Endothelial cell of umbilical vein (primary cell): ENCODE measurements at regions not wholly inside any gene's neighbourhood (a gene's known extent, or its start where the extent isn't known, plus 50 kb on each side); places are given as distances from the start of the nearest gene placed in this dataset.

Source experiments
- BruUV-seq: library from RNA; stranded (reverse); fragments of 400-500 nt; replicated peaks from 2 replicates; lab custom pipeline; 2021; lab: Mats Ljungman, UMichigan
- CTCF ChIA-PET: fragments of 300-600, 350-600 bp; sonication (Branson Sonifier 250); formaldehyde crosslinking; loops from one replicate; lab custom pipeline; 2021; ENCODE audit warnings: antibody characterized with exemption, inconsistent platforms; lab: Charles Lee
- POLR2A ChIA-PET: fragments of 300-600, 350-600 bp; sonication (Branson Sonifier 250); formaldehyde crosslinking; loops from one replicate; lab custom pipeline; 2021; ENCODE audit warnings: antibody characterized with exemption, inconsistent platforms; lab: Charles Lee
- DNase-seq: peaks from one replicate; pipeline ENCODE4 v3.0.0-alpha.2; 2011; ENCODE audit warnings: low read depth, low spot score
- FAIRE-seq: peaks from 2 replicates; lab custom pipeline; 2011; peaks lifted over from hg19 to GRCh38; lab: Jason Lieb, UNC
- H2AFZ ChIP-seq: 2 replicates; pipeline ENCODE4 v1.6.0; 2012; ENCODE audit warnings: low read depth, low read length, control low read depth, inconsistent platforms
- H3K27ac ChIP-seq: 2 replicates; pipeline ENCODE4 v1.5.1; 2011; ENCODE audit warnings: low read depth, mild to moderate bottlenecking, control low read depth, low read length, moderate library complexity; ENCODE audit not compliant: insufficient read depth
- H3K27me3 ChIP-seq, 2 experiments: 2 replicates each; pipeline versions ENCODE4 v1.6.0 to v1.6.1; 2011; ENCODE audit warnings: low read length in 2 of 2, mixed read lengths in 1 of 2; ENCODE audit not compliant: control insufficient read depth in 2 of 2, insufficient read depth in 2 of 2
- H3K36me3 ChIP-seq, 2 experiments: 2 replicates in 1 of 2; 3 replicates in 1 of 2; pipeline ENCODE4 v1.5.1; 2011; ENCODE audit warnings: low read length in 2 of 2, mild to moderate bottlenecking in 1 of 2, moderate library complexity in 1 of 2; ENCODE audit not compliant: control insufficient read depth in 2 of 2, insufficient read depth in 2 of 2; ENCODE audit errors: extremely low read depth in 1 of 2
- H3K4me1 ChIP-seq: 3 replicates; pipeline ENCODE4 v1.5.1; 2011; ENCODE audit warnings: mild to moderate bottlenecking, low read length; ENCODE audit not compliant: control insufficient read depth, insufficient read depth; ENCODE audit errors: extremely low read depth
- H3K4me2 ChIP-seq: 2 replicates; pipeline ENCODE4 v1.6.1; 2011; ENCODE audit warnings: low read length, control low read depth, mixed read lengths; ENCODE audit not compliant: insufficient read depth
- H3K4me3 ChIP-seq, 3 experiments: fragments of 200-600 bp in 1 of 3; sonication (generic), shearing (Covaris generic) in 1 of 3; replicated peaks in 1 of 3; 2 replicates each; pipeline ENCODE4 v1.5.1; 2011 to 2016; ENCODE audit warnings: control low read depth in 3 of 3, low read length in 3 of 3, mild to moderate bottlenecking in 2 of 3, inconsistent platforms in 1 of 3, low read depth in 1 of 3, moderate library complexity in 1 of 3; ENCODE audit not compliant: insufficient read depth in 1 of 3
- H3K79me2 ChIP-seq: 2 replicates; pipeline ENCODE4 v1.6.0; 2012; ENCODE audit warnings: low read length, inconsistent platforms; ENCODE audit not compliant: control insufficient read depth, insufficient read depth
- H3K9ac ChIP-seq: replicated peaks from 2 replicates; pipeline ENCODE3; 2011; ENCODE audit warnings: low read length, control low read depth; ENCODE audit not compliant: insufficient read depth; ENCODE audit errors: extremely low read depth
- H3K9me1 ChIP-seq: replicated peaks from 3 replicates; pipeline ENCODE4 v1.6.0; 2011; ENCODE audit warnings: mild to moderate bottlenecking, low read length; ENCODE audit not compliant: control insufficient read depth, insufficient read depth; ENCODE audit errors: extremely low read depth
- H3K9me3 ChIP-seq: replicated peaks from 2 replicates; pipeline ENCODE4 v1.5.1; 2012; ENCODE audit warnings: low read length, inconsistent platforms; ENCODE audit not compliant: control insufficient read depth, insufficient read depth
- H4K20me1 ChIP-seq: replicated peaks from 2 replicates; pipeline ENCODE3; 2011; ENCODE audit warnings: mild to moderate bottlenecking, low read length; ENCODE audit not compliant: control insufficient read depth, insufficient read depth; ENCODE audit errors: extremely low read depth
- CTCF ChIP-seq, 2 donors: IDR thresholded peaks; 1 replicate in 1 of 2; 2 replicates in 1 of 2; pipeline ENCODE4 v1.5.1; 2011; ENCODE audit warnings: low read length in 2 of 2, mild to moderate bottlenecking in 2 of 2, moderate library complexity in 2 of 2, control low read depth in 1 of 2, inconsistent platforms in 1 of 2, low read depth in 1 of 2; ENCODE audit not compliant: insufficient read depth in 1 of 2; ENCODE audit errors: extremely low read depth in 1 of 2
- EZH2 ChIP-seq: IDR thresholded peaks from 2 replicates; pipeline ENCODE4 v1.6.1; 2012; ENCODE audit warnings: borderline replicate concordance, low read depth, mild to moderate bottlenecking, moderate library complexity, low read length, inconsistent platforms; ENCODE audit not compliant: severe bottlenecking
- FOS ChIP-seq: IDR thresholded peaks from 2 replicates; pipeline ENCODE4 v1.6.1; 2011; ENCODE audit warnings: mild to moderate bottlenecking, low read length, moderate library complexity, borderline replicate concordance; ENCODE audit not compliant: insufficient read depth
- GATA2 ChIP-seq: IDR thresholded peaks from 2 replicates; pipeline ENCODE4 v1.7.0; 2011; ENCODE audit warnings: low read depth, mild to moderate bottlenecking, moderate library complexity, mixed read lengths, low read length; ENCODE audit not compliant: insufficient read length, insufficient read depth
- JUN ChIP-seq: IDR thresholded peaks from 2 replicates; pipeline ENCODE4 v1.6.1; 2011; ENCODE audit warnings: borderline replicate concordance, low read depth; ENCODE audit not compliant: insufficient read length, insufficient read depth
- MYC ChIP-seq: IDR thresholded peaks from one replicate; pipeline ENCODE4 v1.6.1; 2011; ENCODE audit warnings: mild to moderate bottlenecking, low read depth, low read length
- POLR2A ChIP-seq: IDR thresholded peaks from 2 replicates; pipeline ENCODE4 v1.6.1; 2012; ENCODE audit warnings: low read depth, mild to moderate bottlenecking, control low read depth, low read length
- POLR2AphosphoS5 ChIP-seq: IDR thresholded peaks from 2 replicates; pipeline ENCODE4 v1.6.1; 2012; ENCODE audit warnings: low read depth, mild to moderate bottlenecking, control low read depth, low read length, moderate library complexity; ENCODE audit not compliant: insufficient read depth
- dilution Hi-C: fragments of 300-500 bp; cut with MboI; formaldehyde crosslinking; loops from one replicate; pipeline ENCODE4 v1.15.0; 2019; ENCODE audit warnings: low sequenced_read_pairs; ENCODE audit not compliant: extremely low pct_ligation_motif_present
- intact Hi-C: fragments of 100-400 bp; cut with micrococcal nuclease; formaldehyde crosslinking; loops from one replicate; pipeline ENCODE4 v1.10.0; 2022
- TF ChIP-seq, protein P1 (sequence below): IDR thresholded peaks from 2 replicates; pipeline ENCODE4 v1.6.1; 2011; ENCODE audit not compliant: insufficient read depth, insufficient read length

- FAIRE-seq (no peak), DNase-seq (no peak)
- Histone ChIP-seq H2AFZ (no peak overlapping the region), H3K27me3 (peaks cover 0 to 7% of the 10 kb centered on the region in 2 experiments), H3K4me1 (no peaks in the 10 kb centered on the region), H3K9me1 (no peaks in the 10 kb centered on the region), H3K9me3 (no peaks in the 10 kb centered on the region), H3K4me3 (no peak overlapping the region), H3K9ac (no peak overlapping the region), H3K27ac (no peak overlapping the region), H3K4me2 (no peak overlapping the region), H3K36me3 (no peaks in the 10 kb centered on the region), H4K20me1 (no peaks in the 10 kb centered on the region), H3K79me2 (no peaks in the 10 kb centered on the region)
- no TSS peak for BruUV-seq
- dilution Hi-C loops (no loop called here), intact Hi-C loops (loop anchor here (1.0 kb wide), 1 partner anchor 21 kb away; no protein-coding TSS in a partner anchor)
- ChIA-PET POLR2A (no interaction called here), CTCF (interaction anchor here (2.2 to 6.2 kb wide), 3 partner anchors 21 to 1555 kb away, joined by 9 to 136 read pairs (median 117); no protein-coding TSS in a partner anchor)
- TF ChIP-seq POLR2AphosphoS5 = no peak
- no peak for TF ChIP-seq POLR2A
- TF ChIP-seq MYC = no peak
- TF ChIP-seq EZH2 = no peak
- TF ChIP-seq FOS = no peak
- TF ChIP-seq, protein P1, sequence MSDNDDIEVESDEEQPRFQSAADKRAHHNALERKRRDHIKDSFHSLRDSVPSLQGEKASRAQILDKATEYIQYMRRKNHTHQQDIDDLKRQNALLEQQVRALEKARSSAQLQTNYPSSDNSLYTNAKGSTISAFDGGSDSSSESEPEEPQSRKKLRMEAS = no peak
- TF ChIP-seq JUN = no peak
- TF ChIP-seq GATA2 = no peak
- TF ChIP-seq CTCF (IDR thresholded peaks at IDR 0.05; ENCODE audit: extremely low read depth in 1 of 2, insufficient read depth in 1 of 2, low read depth in 1 of 2, low read length in 2 of 2) = no peak
Measured at GRCh38 chr19:32222556-32222955, 122.9 kb upstream of the ZNF507 start.
